GM18861 (cell line): ENCODE measurements at regions not wholly inside any gene's neighbourhood (a gene's known extent, or its start where the extent isn't known, plus 50 kb on each side); places are given as distances from the start of the nearest gene placed in this dataset.
"Not testable (repeated sequence)": the region's sequence is repeated elsewhere in the genome, so short reads cannot be mapped to it uniquely, and the experiment has no call there.

Experiments used
- ATAC-seq: cut with Tn5 transposase; IDR thresholded peaks from one replicate; pipeline ENCODE4 v1.9.1; 2021; ENCODE audit not compliant: unreplicated experiment

DNA sequence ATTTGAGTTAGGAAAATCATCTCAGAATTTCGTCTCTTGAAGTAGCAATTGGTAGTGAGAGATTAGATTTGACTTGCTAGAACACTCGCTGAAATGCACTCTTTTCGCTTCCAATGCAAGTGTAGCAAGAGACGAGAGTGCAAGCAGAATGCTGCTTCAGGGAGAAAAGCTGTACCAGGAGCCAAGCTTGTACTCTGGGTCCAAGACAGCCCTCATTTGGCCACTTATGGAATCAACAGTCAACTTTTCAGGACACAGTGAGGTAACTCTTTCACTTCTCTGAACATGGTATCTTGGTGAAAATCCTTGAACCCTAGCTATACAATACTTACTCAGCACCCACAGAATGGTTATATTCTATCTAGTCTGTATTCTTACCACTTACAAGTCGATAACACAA lies 107.6 kb upstream of the TERB2 start:
- ATAC-seq: not testable (repeated sequence)

DNA sequence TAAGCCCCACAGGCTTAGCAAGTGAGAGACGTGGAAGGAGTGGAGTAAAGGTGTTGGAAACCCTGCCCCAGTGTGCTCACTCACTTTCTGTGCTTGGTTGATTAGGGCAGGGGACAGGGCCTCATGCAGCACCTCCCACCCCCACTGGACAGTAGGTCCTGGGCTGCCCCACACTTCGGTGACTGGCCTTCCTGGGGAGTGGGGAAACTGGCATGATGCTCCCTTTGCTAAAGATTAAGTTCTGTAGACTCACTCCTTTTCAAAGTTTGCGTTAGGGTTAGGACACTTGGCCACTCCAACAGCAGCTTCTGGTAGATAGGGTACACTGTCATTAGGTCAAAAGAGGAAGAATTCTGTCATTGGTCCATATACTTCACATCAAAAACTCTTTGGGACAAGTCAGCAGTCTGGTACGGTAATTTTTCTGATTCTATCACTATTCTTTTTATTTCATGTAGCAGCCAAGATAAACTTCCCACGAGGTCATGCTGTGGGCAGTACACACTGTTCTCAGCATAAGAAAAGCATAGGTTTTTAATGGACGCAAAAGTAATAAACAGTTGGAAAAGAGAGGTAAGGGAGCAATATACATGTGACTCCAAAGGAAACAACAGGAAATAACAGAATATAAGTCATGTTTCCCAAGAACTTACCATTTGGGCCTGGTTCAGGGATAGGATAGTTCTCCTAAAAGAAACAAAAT lies 106.6 kb upstream of the TERB2 start:
- not testable (repeated sequence) for ATAC-seq

DNA sequence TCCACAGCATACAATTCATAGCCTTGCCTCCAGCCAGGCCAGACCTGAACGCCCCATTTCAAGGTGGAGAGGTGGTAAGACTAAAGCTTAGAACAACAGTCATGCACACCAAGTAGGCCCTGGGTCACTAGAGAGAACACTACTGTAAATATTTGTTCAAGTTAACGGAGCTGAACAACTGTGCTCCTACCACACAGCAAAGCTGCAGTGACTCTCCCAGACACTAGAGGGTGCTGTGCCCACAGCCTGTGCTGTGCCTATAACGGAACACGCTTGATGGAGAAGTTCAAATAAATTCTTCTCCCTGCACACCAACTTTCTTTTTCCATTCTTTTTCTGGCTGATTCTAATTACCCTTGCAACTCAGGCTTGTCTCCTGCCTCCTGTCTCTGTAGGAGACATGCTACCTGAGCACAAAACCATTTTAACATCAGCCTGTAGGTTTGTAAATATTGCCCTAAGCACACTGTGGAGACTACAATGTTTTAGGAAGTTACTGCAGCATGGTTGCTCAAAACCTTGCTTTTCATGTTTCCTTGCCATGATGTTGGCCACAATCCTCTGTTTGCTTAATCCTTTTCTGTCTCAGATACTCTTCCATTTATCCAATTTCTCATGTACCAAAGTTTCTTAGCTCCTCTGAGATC lies 103.1 kb upstream of the TERB2 start:
- peak; percentile 76 for ATAC-seq

DNA sequence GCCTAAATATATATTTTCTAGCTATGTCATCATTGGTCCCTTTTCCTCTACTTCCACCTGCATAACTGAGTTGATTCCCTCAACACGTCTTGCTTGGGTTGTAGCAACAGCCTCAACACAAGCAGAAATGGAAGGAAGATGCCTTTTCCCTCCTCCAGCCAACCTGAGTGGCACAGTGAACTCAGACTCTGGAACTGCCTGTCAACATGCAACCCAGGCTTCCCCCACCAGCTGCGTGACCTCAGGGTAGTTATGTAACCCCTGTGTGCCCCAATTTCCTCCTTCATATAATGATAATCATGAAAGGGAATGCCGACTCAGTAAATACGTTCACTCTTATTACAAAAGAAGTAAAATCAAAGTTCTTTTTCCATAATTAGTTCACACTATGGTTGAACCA lies 101.8 kb upstream of the TERB2 start:
- ATAC-seq: not testable (repeated sequence)

DNA sequence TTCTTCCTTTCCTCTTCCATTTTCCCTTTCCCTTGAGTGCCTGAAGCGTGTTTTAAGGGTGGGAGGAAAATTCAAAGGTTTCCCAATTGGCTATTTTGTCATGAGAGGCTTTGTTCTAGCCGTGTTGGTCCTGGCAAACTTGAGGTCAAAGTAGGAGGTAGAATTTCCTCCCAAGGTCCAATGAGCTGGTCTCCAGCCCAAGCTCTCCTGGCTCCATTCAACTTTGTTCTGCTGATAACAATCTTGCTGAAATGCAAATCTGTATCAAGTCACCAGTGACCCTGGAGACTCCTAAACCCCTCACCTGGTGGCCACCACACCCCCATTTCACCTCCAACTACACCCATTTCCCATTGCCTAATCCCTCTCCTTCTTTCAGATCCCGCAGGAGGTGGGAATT lies 100.2 kb upstream of the TERB2 start:
- not testable (repeated sequence) for ATAC-seq

DNA sequence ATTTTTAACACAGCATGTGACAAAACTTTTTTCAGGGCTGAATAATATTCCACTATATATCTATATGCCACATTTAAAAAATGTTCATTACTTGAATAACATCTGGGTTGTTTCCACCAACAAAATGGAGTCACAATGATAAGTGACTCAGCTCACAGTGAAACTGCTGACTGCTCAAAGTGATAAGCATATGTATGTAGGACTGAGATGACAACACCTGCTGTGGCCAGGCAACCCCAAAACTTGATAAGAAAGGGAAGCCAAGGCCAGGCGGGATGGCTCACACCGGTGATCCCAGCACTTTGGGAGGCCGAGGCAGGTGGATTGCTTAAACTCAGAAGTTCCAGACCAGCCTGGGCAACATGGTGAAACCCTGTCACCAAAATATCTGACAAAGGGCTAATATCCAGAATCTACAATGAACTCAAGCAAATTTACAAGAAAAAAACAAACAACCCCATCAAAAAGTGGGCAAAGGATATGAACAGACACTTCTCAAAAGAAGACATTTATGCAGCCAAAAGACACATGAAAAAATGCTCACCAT lies 99.2 kb upstream of the TERB2 start:
- not testable (repeated sequence) for ATAC-seq

DNA sequence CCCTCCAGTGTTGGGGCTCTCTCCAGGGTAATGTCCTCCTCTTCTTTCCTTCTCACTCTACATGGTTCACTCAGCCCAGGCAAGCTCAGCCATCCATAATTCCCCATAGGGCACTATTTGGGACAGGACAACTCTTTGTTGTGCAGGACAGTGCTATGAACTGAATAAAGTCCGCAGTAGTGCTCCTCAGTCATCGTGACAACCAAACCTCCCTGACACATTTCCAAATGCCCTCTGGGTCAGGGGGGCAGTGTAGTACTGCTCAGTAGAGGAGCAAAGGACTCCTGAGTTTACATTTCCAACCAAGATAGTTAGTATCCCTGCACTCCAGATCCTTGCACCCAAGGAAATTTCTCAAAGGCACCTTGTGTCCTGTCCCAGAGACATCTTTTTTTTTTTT lies 97.4 kb upstream of the TERB2 start:
- not testable (repeated sequence) for ATAC-seq

DNA sequence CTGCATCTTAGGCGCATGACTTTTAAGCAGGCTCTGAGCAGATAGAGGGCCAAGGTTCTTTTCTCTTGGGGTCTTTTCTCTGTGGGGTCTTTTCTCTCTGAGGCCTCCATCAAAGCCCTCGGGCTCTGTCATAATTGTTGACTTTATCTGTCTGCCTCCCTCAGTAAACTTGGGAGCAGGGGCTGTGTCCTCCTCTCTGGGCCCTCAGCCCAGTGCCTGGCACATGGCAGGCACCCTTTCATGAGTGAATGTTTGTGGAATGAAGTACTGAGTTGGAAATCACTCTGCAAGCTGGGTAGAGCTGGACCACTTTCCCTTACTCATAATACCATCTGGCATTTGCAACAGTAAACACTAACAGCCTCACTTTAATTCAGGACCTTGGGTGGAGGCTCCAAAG lies 96.3 kb upstream of the TERB2 start:
- not testable (repeated sequence) for ATAC-seq

DNA sequence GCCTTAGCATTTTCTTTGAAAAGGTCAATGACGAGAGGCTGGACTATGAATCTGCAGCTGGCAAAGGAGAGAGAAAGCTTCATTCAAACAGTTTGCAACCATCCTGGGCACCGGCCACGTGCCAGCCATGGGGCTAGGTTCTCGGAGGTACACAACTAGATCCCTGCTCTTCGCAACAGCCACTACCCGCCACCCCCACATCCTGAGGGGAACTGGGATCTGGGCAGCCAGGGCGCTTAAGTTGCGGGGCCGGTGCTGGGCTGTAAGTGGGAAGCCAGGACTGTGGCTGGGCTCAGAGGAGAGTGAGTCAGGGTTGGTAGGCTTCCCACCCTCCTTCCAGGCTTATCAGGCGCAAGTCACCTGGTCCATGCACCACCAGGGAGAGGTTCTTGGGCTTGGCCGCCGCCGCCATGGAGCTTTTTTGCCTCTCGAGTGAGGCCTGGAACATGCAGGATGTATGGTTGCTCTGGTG lies 95.0 kb upstream of the TERB2 start:
- ATAC-seq: no peak

DNA sequence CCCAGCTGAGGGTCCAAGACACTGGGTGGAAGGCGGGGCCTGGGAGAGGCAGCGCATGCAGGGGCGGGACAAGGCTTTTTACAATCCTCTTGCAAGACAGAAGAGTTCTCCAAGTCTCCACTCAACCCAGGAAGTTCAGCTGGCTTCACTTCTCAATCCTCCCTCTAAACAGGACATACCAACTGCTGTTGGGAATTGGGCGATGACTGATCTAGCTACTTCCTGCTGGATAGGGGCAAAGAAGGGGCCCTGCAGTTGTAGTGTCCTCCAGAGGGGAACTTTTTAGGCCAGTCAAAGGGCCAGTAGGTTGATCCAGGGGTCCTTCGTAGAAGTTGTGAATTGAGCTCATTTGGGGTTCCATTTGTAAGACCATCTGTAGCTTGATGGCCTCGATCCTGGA lies 94.6 kb upstream of the TERB2 start:
- ATAC-seq: no peak

DNA sequence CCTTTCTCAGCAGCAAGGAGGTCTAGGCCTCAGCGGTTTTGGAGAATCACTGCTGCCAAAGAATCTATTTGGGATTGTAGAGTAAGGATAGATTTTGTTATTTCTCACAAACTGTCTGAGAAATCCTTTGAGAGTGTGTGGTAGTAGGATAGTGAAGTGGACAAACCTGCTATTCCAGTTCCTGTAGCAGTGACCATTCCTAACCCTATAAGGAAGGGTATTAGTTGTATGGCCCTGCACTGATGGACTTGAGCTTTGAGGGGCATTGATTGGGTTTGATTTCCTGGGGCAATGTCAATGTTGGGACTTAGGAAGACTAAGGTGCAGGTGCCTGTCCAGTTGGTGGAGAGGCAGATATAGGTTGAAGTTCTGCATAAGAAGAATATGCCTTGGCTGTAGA lies 93.6 kb upstream of the TERB2 start:
- ATAC-seq: not testable (repeated sequence)

DNA sequence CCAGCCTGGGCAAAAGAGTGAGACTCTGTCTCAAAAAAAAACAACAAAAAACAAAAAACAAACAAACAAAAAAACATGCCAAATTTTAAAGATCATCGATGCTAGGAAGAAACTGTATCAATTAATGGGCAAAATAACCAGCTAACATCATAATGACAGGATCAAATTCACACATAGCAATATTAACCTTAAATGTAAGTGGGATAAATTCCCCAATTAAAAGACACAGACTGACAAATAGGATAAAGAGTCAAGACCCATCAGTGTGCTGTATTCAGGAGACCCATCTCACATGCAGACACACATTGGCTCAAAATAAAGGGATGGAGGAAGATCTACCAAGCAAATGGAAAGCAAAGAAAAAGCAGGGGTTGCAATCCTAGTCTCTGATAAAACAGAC lies 88.4 kb upstream of the TERB2 start:
- ATAC-seq: not testable (repeated sequence)

DNA sequence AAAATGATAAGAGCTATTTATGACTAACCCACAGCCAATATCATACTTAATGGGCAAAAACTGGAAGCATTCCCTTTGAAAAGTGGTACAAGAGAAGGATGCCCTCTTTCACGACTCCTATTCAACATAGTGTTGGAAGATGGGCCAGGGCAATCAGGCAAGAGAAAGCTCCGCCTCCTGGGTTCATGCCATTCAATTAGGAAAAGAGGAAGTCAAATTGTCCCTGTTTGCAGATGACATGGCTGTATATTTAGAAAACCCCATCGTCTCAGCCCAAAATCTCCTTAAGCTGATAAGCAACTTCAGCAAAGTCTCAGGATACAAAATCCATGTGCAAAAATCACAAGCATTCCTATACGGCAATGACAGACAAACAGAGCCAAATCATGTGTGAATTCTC lies 86.4 kb upstream of the TERB2 start:
- not testable (repeated sequence) for ATAC-seq

DNA sequence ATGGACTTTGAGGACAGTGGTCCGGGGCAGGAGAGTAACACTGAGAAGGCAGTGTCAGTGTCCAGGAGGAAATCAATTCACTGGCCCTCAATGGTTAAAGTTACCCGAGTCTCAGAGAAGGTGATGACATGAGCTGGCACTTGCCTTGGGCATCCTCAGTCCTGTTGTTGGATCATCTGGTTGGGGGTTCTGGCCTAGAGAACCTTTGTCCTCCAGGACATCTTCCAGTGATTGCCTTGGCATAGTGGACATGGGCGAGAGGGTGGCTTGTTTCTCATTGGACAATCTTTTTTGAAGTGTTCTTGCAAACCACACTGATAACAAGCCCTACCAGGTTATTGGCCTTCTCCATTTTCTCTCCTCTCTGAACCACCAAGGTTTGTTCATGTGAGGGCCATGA lies 83.4 kb upstream of the TERB2 start:
- ATAC-seq: no peak

DNA sequence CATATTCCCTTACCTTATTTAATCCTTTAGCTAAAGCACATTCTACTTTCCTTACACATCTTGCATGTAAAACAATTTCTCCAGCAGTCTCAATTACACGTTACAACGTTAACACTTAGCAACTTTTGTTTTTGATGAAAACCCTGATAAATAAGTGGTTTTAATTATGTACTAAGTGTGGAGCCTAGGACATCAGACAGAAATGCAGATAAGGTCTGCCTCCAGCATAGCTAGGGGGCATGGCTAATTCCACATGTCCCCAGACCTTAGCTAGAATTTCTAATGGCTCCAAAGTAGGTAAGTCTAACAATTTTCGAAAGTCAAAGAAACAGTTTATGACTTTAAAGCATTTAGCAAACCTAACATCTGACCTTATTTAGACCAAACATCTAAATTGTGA lies 77.4 kb upstream of the TERB2 start:
- no peak for ATAC-seq

DNA sequence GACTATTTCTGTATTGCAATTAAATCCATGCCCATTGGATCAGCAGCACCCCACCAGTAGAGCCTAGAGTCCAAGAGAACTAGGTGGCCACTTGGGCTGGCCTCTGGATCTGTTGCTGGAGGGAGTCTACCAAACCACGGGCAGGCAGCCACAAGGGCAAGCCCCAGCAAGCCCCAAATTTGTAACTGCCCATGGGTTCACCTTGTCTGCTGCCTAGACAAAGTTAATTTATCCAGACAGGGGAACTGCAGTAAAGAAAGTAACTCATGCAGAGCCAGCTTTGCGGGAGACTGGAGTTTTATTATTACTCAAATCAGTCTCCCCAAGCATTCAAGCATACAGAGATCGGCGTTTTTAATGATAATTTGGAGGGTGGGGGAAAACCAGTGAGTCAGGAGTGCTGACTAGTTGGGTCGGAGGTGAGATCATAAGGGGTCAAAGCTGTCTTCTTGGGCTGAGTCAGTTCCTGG lies 74.0 kb upstream of the TERB2 start:
- peak; percentile 70 for ATAC-seq

DNA sequence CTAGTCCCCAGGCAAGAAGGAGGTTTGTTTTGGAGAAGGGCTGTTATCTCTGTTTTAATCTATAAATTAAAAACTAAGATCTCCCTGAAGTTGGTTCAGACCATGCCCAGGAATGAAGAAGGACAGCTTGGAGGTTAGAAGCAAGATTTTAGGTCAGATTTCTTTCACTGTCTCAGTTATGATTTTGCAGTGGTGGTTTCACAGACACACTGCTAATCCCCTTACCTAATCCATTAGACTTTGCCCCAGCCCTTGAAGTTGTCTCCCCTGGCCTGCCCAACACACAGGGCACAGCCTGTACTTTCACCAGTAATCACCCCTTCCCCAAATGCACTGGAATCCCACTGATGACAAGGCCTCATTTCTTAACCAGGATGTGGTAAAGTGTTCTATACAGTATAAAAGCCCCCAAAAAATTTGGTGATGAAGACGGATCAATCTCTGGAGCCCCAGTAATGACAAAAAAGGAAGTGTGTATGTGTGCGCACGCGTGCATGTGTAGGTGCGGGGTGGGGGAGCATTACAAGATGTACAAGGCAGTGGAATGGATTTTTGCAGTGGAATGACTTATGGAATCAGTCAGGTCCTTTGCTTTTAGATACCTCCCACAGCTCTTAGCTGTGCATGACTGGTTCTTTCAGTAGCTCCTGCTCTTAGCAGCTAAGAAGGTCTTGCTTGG lies 73.1 kb upstream of the TERB2 start:
- ATAC-seq: no peak

DNA sequence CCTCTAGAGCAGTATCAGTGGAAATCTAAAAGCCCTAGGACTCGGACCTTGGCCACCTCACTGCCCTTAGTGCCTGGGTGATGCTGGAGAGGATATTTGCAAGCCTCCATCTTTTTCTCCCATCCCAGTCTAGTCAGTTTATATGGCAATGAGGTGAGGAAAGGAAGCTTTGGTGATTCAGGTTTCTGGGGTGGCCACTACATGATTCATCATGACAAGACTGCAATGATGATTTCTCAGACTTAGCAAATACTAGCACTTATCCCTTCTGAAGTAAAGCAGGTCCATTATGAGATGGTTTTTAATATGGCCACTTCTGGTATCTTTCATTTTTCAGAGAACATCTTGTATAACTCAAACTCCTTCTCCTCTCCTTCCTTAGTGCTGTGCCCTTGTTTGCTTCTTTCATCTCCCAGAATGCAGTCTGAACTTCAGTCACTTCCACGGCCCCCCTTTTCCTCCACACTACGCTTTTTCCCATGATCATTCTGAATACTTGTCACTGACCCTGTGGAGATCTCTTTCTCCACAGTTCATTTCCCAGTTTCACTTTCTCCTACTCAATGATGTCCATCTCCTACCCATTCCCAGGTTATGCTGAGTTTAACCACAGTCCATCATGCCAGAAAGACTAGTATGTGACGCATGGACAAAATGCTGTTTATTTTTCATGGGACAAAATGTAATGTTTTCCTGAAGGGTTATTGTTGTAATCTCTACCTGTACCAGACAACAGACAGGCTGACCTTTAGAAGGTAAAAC lies 57.4 kb upstream of the TERB2 start:
- ATAC-seq: not testable (repeated sequence)

DNA sequence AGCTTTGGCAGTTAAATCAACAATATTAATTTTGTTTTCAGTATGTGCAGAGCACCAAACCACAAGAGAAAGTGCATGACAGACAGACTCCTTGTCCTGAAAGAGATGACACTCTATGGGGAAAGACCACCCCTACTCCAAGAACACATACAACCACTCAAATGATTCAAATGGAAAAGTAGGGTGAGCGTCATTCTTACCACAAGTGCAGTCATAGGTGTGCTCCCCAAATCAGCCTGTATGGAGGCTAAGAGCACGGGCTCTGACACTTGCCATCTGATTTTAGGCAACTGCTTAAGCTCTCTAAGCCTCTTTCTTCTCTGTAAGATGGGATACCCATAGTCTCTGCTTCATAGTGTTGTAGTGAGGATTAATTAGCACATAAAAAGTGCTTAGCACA lies 56.7 kb upstream of the TERB2 start:
- not testable (repeated sequence) for ATAC-seq

DNA sequence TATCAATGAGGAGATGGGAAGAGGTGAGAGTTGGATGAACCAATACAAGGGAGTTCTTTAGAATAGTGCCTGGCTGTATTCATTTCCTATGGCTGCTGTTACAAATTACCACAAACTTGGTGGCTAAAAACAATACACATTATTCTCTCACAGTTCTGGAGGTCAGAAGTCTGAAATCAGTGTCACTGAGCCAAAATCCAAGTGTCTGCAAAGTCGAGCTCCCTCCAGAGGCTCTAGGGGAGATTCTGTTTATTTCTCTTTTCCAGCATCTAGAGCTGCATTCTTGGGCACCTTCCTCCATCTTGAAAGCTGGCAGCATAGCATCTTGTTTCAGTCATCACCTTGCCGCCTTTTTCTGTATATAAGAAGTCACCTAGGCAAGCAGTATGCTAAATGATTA lies 55.7 kb upstream of the TERB2 start:
- not testable (repeated sequence) for ATAC-seq

DNA sequence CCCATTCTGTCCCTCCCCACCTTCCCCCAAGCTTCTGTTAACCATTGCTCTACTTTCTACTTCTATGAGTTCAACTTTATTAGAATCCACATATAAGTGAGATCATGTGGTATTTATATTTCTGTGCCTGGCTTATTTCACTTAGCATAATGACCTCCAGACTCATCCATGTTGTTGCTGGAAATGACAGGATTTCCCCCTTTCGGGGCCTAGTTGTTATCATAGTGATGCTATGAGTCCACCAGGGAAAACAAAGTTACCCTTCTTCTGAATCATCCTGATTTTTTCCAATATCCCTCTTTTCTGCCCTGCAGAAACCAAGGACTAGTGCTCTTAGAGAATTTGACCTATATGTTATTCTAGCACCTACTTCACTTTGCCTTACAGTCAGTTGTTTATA lies 53.2 kb upstream of the TERB2 start:
- not testable (repeated sequence) for ATAC-seq
